CD4-positive, alpha-beta T cell treated with Interleukin-17A for 1 hour (primary cell): ENCODE measurements at regions not wholly inside any gene's neighbourhood (a gene's known extent, or its start where the extent isn't known, plus 50 kb on each side); places are given as distances from the start of the nearest gene placed in this dataset.
"Not testable (repeated sequence)": the region's sequence is repeated elsewhere in the genome, so short reads cannot be mapped to it uniquely, and the experiment has no call there.

Source experiments
- DNase-seq: peaks from one replicate; pipeline ENCODE4 v3.0.0-alpha.2; 2020

DNA sequence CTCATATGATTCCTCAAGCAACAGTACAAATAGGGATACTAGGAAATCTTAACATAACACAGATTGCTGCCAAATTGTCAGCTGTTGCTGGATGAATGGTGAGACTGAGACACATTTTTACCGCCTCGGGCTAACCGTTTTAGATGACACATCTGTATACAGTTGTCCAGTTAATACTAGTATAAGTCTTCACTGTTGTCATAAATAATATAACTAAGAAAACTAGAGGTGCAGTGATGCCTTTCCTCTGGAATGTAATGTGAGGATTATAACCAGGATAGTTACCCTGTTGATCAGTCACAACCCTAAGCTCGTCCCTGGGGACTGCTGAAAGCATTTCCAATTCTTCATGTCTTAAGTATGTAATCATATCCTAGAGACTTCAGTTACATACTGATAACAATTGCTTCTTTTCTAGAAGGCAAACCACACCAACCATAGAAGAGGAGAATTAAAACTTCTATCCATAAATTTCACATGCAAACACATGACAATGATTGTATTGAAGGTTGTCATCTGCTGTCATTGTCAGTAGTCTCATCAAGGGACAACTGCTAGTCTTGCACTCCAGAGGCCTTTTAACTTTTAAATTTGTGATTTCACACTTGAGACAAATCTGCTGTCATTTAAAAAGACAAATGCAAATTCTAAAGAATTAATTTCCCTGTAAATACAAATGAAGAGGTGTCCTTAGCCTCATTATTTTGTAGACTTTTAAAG lies 100.4 kb upstream of the SEMA3D start:
- no peak for DNase-seq

GRCh38 chr7:85286446-85286845 lies 99.6 kb upstream of the SEMA3D start:
- no peak for DNase-seq

GRCh38 chr7:85285527-85285926 lies 98.7 kb upstream of the SEMA3D start:
- no peak for DNase-seq

DNA sequence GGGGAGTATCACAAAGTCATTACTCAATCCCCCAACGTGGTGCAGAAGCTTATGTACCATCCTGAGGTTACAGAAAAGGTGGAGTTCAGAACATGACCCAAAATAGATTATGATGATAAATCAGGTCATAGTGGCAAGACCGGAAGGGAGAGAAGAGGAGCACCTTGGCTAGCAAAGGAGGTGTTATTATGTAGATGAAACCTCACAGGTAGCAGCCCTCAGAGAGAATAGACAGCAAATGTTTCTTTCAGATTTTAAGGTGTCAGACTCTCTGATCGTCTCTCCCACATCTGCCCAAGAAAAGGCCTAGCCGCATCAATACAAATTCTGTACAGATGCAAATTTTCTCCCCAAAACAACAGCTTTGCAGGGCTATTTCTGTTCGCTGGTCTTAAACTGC lies 88.3 kb upstream of the SEMA3D start:
- DNase-seq = no peak

GRCh38 chr7:85274454-85274853 lies 87.6 kb upstream of the SEMA3D start:
- no peak for DNase-seq

- DNase-seq = no peak
Observed at GRCh38 chr7:85262891-85263290, 76.0 kb upstream of the SEMA3D start.

DNA sequence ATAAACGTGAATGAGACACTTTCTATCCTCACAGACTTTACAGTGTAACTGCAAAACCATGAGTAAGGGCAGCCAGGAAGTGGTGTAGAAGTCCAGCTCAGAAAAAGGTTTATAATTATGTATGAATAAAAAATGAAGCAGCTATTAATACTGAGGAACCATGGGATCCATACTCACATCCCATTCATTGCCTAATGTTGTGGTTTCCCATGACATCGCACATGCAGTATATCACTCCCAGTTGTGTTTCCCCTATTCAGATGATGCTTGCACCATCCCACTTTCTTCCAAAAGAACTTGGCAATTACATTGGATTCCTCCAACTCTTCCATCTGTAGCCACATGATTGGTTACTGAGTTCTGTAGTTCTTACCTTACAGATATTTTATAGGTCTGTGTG lies 74.5 kb upstream of the SEMA3D start:
- no peak for DNase-seq

GRCh38 chr7:85249787-85250186 lies 62.9 kb upstream of the SEMA3D start:
- not testable (repeated sequence) for DNase-seq

- no peak for DNase-seq
Observed at GRCh38 chr7:85239109-85239508, 52.3 kb upstream of the SEMA3D start.

DNA sequence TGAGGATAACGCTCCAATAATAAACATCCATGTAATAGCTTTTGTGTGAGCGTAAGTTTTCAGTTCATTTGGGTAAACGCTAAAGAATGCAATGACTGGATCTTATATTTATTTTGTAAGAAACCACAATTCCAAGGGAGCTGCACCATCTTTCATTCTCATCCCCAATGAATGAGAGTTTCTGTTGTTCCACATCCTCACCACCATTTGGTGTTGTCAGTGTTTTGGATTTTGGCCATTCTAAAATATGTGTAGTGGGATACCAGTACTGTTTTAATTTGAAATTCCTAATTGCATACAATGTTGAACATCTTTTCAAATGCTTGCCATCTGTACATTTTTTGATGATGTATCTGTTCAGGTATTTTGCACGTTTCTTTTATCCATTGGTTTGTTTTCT lies 50.9 kb upstream of the SEMA3D start:
- no peak for DNase-seq
